Lower leg skin (tissue), 3 donors: ENCODE measurements at regions not wholly inside any gene's neighbourhood (a gene's known extent, or its start where the extent isn't known, plus 50 kb on each side); places are given as distances from the start of the nearest gene placed in this dataset.

ENCODE experiments used
- POLR2A ChIP-seq, 2 donors: fragments of 450-650 bp; IDR thresholded peaks; one replicate each; pipeline ENCODE4 v1.6.1; 2016 to 2017; ENCODE audit warnings: antibody characterized with exemption in 2 of 2, mild to moderate bottlenecking in 1 of 2, moderate library complexity in 1 of 2
- TF ChIP-seq, protein P1 (sequence below), 3 donors: fragments of 450-650 bp; IDR thresholded peaks; one replicate each; pipeline ENCODE4 v1.5.1; 2016; ENCODE audit warnings: antibody characterized with exemption in 3 of 3, mild to moderate bottlenecking in 3 of 3, moderate library complexity in 2 of 3

DNA sequence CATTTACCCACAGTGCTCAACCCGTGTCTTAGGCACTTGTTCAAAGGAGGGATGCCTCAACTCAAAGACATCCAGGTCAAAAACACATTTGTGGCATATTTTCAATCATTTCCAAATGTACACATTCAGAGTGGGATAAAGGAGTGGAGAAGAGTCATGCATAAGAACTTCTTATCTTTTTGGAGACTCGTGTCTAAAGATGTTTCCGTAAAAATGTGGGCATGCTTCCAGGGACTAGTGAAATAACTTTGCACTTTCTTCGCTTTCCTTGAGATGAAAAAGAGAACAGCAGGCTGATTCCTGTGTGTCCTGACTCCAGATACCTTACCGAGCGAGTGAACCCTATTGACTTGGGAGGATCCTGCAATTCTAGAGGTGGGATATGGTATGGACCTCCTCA is 256.6 kb upstream of the KCNJ16 start:
- TF ChIP-seq, protein P1, sequence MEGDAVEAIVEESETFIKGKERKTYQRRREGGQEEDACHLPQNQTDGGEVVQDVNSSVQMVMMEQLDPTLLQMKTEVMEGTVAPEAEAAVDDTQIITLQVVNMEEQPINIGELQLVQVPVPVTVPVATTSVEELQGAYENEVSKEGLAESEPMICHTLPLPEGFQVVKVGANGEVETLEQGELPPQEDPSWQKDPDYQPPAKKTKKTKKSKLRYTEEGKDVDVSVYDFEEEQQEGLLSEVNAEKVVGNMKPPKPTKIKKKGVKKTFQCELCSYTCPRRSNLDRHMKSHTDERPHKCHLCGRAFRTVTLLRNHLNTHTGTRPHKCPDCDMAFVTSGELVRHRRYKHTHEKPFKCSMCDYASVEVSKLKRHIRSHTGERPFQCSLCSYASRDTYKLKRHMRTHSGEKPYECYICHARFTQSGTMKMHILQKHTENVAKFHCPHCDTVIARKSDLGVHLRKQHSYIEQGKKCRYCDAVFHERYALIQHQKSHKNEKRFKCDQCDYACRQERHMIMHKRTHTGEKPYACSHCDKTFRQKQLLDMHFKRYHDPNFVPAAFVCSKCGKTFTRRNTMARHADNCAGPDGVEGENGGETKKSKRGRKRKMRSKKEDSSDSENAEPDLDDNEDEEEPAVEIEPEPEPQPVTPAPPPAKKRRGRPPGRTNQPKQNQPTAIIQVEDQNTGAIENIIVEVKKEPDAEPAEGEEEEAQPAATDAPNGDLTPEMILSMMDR (IDR thresholded peaks at IDR 0.05), result no peak
- no peak for TF ChIP-seq POLR2A (IDR thresholded peaks at IDR 0.05)
